Stimulated activated CD8-positive, alpha-beta memory T cell treated with anti-CD3 and anti-CD28 coated beads, Interleukin-4, amount 100 ng/mL, for 1 hour (primary cell): ENCODE measurements at regions not wholly inside any gene's neighbourhood (a gene's known extent, or its start where the extent isn't known, plus 50 kb on each side); places are given as distances from the start of the nearest gene placed in this dataset.

Experiments
- DNase-seq, 2 donors: peaks; one replicate each; pipeline ENCODE4 v3.0.0-alpha.2; 2020; ENCODE audit warnings: low read depth in 2 of 2, low spot score in 1 of 2

- DNase-seq: no peak
Measured at GRCh38 chr13:29713839-29714238, 118.4 kb upstream of the SLC7A1 start.

DNA sequence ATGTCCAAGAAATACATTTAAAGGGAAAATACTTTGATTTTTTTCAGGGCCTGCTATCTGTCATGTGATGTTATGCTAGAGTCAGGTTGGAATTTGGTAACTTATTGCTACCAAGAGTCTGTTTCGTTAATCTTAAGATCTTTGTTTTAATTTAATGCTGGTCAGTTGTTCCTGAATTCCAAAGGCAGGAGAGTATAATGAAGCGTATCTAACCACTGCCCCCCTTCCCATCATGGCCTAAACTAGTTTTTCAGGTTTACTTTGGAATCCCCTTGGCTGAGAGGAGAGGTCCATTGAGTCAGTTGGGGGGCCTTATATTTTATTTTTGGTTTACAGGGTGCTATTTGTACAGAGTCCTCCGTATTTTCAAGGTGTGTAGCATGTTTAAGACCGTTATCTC, 116.3 kb upstream of the SLC7A1 start:
- DNase-seq: no peak

DNA sequence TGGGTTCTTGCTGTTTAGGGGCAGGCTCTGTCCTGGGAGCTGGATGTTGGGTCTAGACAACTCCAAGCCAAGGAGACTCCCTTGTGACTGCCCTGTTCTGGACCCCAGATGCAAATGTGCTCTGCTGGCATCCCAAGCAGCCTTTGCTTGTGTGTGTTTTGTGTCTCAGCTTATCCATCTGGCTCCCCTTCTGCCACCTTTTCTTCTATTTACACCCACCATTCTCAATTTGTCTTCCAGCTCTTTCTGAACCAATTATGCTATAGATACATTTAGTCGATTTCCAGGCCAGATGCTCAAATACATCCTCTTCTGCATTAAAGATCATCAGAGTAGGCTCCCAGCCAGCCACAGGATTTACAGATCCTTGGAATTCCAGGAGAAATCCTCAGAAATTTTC, 115.0 kb upstream of the SLC7A1 start:
- no peak for DNase-seq

- DNase-seq: no peak
Measured at GRCh38 chr13:29709407-29710069, 114.0 kb upstream of the SLC7A1 start.

DNA sequence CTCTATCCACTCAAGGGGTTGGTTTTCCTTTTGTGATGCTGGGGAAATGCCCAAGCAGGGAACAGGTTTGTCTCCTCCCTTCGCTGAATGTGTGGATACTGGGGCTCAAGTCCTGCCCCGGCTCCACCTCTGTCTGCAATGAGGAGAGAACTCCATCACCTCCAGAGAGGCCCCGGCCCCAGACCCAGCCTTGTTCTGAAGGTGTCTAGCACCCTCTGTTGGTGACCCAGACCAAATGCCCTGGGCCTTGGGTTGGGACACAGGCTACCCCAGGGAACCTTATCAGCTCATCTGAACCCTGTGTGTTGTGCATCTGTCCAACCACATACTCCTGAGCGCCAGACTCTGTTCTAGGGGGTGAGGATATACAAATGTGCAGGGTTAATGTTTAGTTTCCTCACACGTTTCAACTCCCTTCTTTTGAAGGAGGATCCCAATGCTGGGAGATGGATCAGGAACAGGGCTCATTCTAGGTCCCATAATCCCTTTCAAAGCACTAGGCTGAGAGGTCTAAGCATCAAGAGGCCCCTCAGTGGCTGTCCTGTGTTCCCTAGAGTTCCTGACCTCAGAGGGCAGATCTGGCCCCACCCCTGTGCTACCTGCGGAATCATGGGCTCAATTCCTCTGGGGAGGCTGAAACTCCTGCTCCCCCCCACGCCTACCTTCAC, 112.5 kb upstream of the SLC7A1 start:
- DNase-seq: peak; percentile 5 to 6

- no peak for DNase-seq
Measured at GRCh38 chr13:29706923-29707322, 111.4 kb upstream of the SLC7A1 start.

DNA sequence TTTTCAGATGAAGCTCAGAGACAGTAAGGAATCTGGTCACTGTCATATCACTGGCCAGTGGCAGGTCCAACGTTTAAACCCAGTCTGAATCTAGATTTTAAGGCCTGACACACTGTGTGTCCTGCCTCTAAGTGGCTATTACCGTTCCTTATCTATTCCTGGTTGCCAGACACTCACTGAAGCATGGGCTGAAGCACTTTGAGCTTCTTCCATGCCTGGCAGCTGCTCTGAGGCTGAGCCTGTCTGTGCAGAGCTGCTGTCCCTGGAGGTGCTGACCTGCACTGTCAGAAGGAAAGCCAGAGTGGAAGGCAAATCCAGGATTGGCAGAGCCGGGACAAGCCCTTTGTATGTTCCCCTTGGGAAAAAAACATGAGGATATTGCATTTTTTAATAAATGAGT, 109.2 kb upstream of the SLC7A1 start:
- DNase-seq: no peak

- no peak for DNase-seq
Measured at GRCh38 chr13:29703421-29703820, 107.9 kb upstream of the SLC7A1 start.

GRCh38 chr13:29702912-29703351, 107.4 kb upstream of the SLC7A1 start:
- DNase-seq: no peak

DNA sequence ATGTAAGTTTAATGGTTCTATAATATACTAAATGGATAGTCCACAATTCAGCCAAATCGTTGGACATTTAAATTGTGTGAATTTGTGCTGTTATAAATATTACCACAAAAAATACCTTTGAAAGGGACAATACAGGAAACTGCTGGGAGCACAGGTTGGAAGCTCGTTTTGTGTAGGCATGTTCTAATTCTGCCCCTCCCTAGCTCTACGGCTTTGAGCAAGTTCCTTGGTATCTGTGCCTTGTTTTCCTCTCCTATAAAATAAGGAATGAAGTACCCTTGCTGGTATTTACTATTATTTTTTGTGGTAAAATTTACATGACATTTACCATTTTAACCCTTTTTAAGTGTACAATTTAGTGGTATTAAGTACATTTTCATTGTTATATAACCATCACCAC, 102.6 kb upstream of the SLC7A1 start:
- DNase-seq: no peak

GRCh38 chr13:29696606-29697005, 101.1 kb upstream of the SLC7A1 start:
- DNase-seq: no peak

- DNase-seq: no peak
Measured at GRCh38 chr13:29693275-29693945, 97.9 kb upstream of the SLC7A1 start.

GRCh38 chr13:29689548-29689947, 94.1 kb upstream of the SLC7A1 start:
- no peak for DNase-seq

- no peak for DNase-seq
Measured at GRCh38 chr13:29688193-29688592, 92.7 kb upstream of the SLC7A1 start.

- DNase-seq: no peak
Measured at GRCh38 chr13:29684441-29684840, 89.0 kb upstream of the SLC7A1 start.

- no peak for DNase-seq
Measured at GRCh38 chr13:29683041-29683440, 87.6 kb upstream of the SLC7A1 start.

DNA sequence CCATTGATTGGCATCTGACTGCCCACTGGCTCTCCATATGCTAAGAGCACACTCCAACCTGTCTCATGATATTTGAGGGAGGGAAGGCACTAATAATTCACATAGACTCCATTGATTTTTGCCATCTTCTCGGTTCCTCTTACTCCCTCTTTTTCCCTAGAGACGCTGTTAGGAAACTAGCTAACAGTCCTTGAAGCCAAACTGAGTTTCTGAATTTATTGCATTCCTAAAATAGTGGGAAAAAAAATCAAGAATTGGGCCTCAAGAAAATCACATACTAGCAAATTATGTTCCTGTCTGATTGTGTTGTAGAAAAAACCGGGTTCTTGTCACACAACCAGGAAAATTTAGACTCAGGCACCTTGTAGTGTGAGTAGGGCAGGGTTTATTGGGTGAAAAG, 86.4 kb upstream of the SLC7A1 start:
- DNase-seq: no peak

- DNase-seq: no peak
Measured at GRCh38 chr13:29679396-29680053, 84.0 kb upstream of the SLC7A1 start.

GRCh38 chr13:29677627-29678026, 82.1 kb upstream of the SLC7A1 start:
- DNase-seq: no peak

DNA sequence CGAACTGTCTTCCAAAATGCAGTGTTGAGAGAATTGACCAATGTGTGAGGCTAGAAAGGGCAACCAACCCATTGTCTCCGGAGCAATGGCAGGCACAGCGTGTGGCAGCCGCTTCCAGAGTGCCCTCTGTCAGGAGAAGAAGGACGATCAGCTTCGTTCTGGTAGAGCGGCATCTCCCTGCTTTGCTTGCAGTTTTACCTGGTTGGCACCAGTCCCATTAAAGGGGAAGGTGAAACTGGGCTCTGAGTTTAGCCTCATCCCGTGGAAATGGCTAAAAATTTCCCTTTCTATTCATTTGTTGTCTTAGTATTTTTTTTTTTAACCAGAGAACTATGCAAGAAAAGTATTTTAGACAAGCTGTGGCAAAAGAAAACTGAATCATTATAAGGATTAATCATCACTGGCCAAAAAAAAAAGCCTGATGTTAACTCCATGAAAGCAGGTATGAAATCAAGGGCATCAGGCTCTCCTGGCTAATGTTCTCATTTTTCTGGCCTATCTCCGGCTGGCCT, 81.5 kb upstream of the SLC7A1 start:
- no peak for DNase-seq

DNA sequence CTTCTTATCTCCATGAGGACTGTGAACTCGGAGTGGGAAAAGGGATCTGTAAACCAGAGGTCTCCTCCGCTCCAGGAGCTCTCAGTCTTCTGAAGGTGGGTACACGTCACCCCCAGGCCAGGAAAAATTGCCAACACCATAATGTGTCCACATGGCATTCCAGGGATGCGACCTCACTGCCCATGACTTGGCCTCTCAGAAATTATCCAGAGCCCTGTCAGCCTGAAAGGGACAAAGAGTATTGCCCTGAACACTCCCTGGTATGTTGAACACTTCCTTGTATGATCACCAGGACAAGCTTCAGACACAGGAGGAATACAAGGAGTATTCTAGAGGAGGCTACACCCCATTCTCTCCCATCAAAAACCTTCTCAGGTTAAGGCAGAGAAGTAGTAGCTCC, 81.0 kb upstream of the SLC7A1 start:
- DNase-seq: no peak

DNA sequence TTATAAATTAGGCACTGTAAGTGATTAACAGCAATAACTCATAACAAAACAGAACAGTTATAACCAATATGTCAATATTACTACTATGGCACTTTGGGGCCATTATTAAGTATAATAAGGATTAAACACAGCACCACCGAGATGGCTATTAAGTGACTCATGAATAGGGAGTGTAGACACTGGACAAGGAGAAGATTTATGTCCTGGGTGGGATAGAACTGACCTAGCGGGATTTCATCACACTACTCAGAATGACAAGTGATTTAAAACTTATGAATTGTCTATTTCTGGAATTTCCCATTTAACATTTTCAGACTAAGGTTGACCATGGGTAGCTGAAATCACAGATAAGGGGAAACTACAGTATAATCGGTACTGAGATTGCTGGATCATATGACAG, 79.0 kb upstream of the SLC7A1 start:
- no peak for DNase-seq
